HCT116 (cell line): ENCODE measurements at regions not wholly inside any gene's neighbourhood (a gene's known extent, or its start where the extent isn't known, plus 50 kb on each side); places are given as distances from the start of the nearest gene placed in this dataset.

Experiments used
- ATAC-seq: fragments of 200-7000 bp; cut with Tn5 transposase; 2 replicates; pipeline ENCODE4 v1.9.1; 2020; ENCODE audit warnings: mild to moderate bottlenecking, moderate library complexity
- BruUV-seq: library from RNA; stranded (reverse); fragments of 400-500 nt; replicated peaks from 2 replicates; lab custom pipeline; 2021; lab: Mats Ljungman, UMichigan
- CTCF ChIA-PET: fragments of 300-600 bp; sonication (Branson Sonifier 250); formaldehyde crosslinking; loops from one replicate; lab custom pipeline; 2021; ENCODE audit warnings: antibody characterized with exemption; lab: Charles Lee
- POLR2A ChIA-PET: fragments of 300-600, 350-600 bp; sonication (Branson Sonifier 250); formaldehyde crosslinking; loops from one replicate; lab custom pipeline; 2021; ENCODE audit warnings: antibody characterized with exemption; lab: Charles Lee
- RAD21 ChIA-PET, 2 experiments: fragments of 300-600 bp; sonication (Branson Sonifier 250); formaldehyde crosslinking; loops; one replicate each; lab custom pipeline; 2023; ENCODE audit warnings: low total read pairs in 2 of 2; ENCODE audit not compliant: uncharacterized antibody in 2 of 2, unreplicated experiment in 2 of 2, low non-redundant PET in 1 of 2; lab: Charles Lee
- DNase-seq: peaks from one replicate; pipeline ENCODE4 v3.0.0-alpha.2; 2010; ENCODE audit warnings: low read depth, low spot score
- H2AFZ ChIP-seq: fragments of 200-600 bp; shearing (Covaris generic), sonication (generic); 2 replicates; pipeline ENCODE4 v1.6.1; 2017; ENCODE audit warnings: low read depth, mixed run types, mixed read lengths, antibody characterized with exemption, low read length; ENCODE audit not compliant: poor library complexity, severe bottlenecking
- H3K27ac ChIP-seq: 2 replicates; pipeline ENCODE4 v1.5.1; 2012; ENCODE audit warnings: low read depth, low read length
- H3K27me3 ChIP-seq: fragments of 200-600 bp; sonication (generic); 2 replicates; pipeline ENCODE4 v1.6.1; 2016; ENCODE audit warnings: mixed run types, low read length, mixed read lengths; ENCODE audit not compliant: insufficient read depth
- H3K36me3 ChIP-seq, 2 experiments: fragments of 200-500 bp in 1 of 2; fragments of 200-600 bp in 1 of 2; sonication (Bioruptor generic) in 1 of 2; sonication (generic) in 1 of 2; 2 replicates each; pipeline versions ENCODE4 v1.5.1 to v1.6.1; 2014 to 2016; ENCODE audit warnings: low read length in 2 of 2, inconsistent platforms in 1 of 2, mixed read lengths in 1 of 2, mixed run types in 1 of 2; ENCODE audit not compliant: insufficient read depth in 2 of 2, control insufficient read depth in 1 of 2
- H3K4me1 ChIP-seq, 2 experiments: fragments of 200-600 bp in 1 of 2; sonication (generic) in 1 of 2; 2 replicates each; pipeline versions ENCODE4 v1.5.1 to v1.6.1; 2012 to 2017; ENCODE audit warnings: low read length in 2 of 2, inconsistent platforms in 1 of 2, mild to moderate bottlenecking in 1 of 2, mixed read lengths in 1 of 2, mixed run types in 1 of 2, moderate library complexity in 1 of 2; ENCODE audit not compliant: insufficient read depth in 2 of 2, control insufficient read depth in 1 of 2
- H3K4me2 ChIP-seq: fragments of 200-600 bp; sonication (generic); 2 replicates; pipeline ENCODE4 v1.6.1; 2017; ENCODE audit warnings: mixed run types, low read length, mixed read lengths
- H3K4me3 ChIP-seq, 2 experiments: fragments of 200-600 bp in 1 of 2; sonication (generic) in 1 of 2; replicated peaks in 1 of 2; 2 replicates each; pipeline ENCODE4 v1.5.1; 2011 to 2016; ENCODE audit warnings: low read length in 2 of 2, control low read depth in 1 of 2, low read depth in 1 of 2, mild to moderate bottlenecking in 1 of 2, mixed read lengths in 1 of 2, mixed run types in 1 of 2
- H3K79me2 ChIP-seq: fragments of 200-600 bp; sonication (generic); 2 replicates; pipeline ENCODE4 v1.6.1; 2017; ENCODE audit warnings: mild to moderate bottlenecking, mixed run types, low read length, moderate library complexity, mixed read lengths; ENCODE audit not compliant: insufficient read depth
- H3K9ac ChIP-seq: fragments of 200-600 bp; sonication (generic); 2 replicates; pipeline ENCODE4 v1.6.1; 2016; ENCODE audit warnings: low read length, mixed read lengths
- H3K9me2 ChIP-seq: fragments of 200-600 bp; sonication (generic), shearing (Covaris generic); 2 replicates; pipeline ENCODE4 v1.6.1; 2017; ENCODE audit warnings: mixed run types, mild to moderate bottlenecking, moderate library complexity; ENCODE audit not compliant: insufficient read depth
- H3K9me3 ChIP-seq, 2 experiments: fragments of 200-500 bp in 1 of 2; fragments of 200-600 bp in 1 of 2; sonication (Bioruptor generic) in 1 of 2; sonication (generic) in 1 of 2; 2 replicates each; pipeline ENCODE4 v1.6.1; 2014 to 2017; ENCODE audit warnings: low read length in 2 of 2, mixed read lengths in 2 of 2, inconsistent platforms in 1 of 2, low read depth in 1 of 2, mild to moderate bottlenecking in 1 of 2, mixed run types in 1 of 2, moderate library complexity in 1 of 2; ENCODE audit not compliant: control insufficient read depth in 1 of 2, insufficient read depth in 1 of 2
- H4K20me1 ChIP-seq: fragments of 200-600 bp; sonication (generic), shearing (Covaris generic); 2 replicates; pipeline ENCODE4 v1.6.1; 2017; ENCODE audit warnings: mixed run types, mild to moderate bottlenecking, moderate library complexity; ENCODE audit not compliant: insufficient read depth
- CBX3 ChIP-seq: IDR thresholded peaks from 2 replicates; pipeline ENCODE4 v1.6.1; 2012; ENCODE audit warnings: low read depth
- CEBPB ChIP-seq: IDR thresholded peaks from 2 replicates; pipeline ENCODE4 v1.6.1; 2012; ENCODE audit warnings: low read depth
- EGR1 ChIP-seq: IDR thresholded peaks from 2 replicates; pipeline ENCODE4 v1.6.1; 2012; ENCODE audit warnings: low read depth
- EZH2phosphoT487 ChIP-seq: fragments of 200-600 bp; IDR thresholded peaks from 2 replicates; pipeline ENCODE4 v1.6.1; 2018; ENCODE audit warnings: antibody characterized with exemption, borderline replicate concordance
- FOSL1 ChIP-seq: IDR thresholded peaks from 2 replicates; pipeline ENCODE4 v1.6.1; 2012; ENCODE audit warnings: low read depth
- RAD21 ChIP-seq: IDR thresholded peaks from 2 replicates; pipeline ENCODE4 v1.6.1; 2012; ENCODE audit warnings: low read depth, mild to moderate bottlenecking
- REST ChIP-seq: IDR thresholded peaks from 2 replicates; pipeline ENCODE4 v1.6.1; 2012; ENCODE audit warnings: low read depth
- TCF7L2 ChIP-seq: IDR thresholded peaks from 2 replicates; pipeline ENCODE4 v1.7.0; 2011; ENCODE audit warnings: borderline replicate concordance, inconsistent platforms; ENCODE audit not compliant: insufficient read depth, insufficient read length; ENCODE audit errors: extremely low read depth
- ZBTB33 ChIP-seq: IDR thresholded peaks from 2 replicates; pipeline ENCODE4 v1.6.1; 2011; ENCODE audit warnings: mild to moderate bottlenecking, low read length, moderate library complexity; ENCODE audit not compliant: insufficient replicate concordance; ENCODE audit errors: extremely low read depth
- intact Hi-C: fragments of 100-400 bp; cut with micrococcal nuclease; formaldehyde crosslinking; loops from 2 replicates; pipeline ENCODE4 v1.10.0; 2022

- BruUV-seq, result no TSS peak
- Histone ChIP-seq H3K36me3 (no peaks in the 10 kb centered on the region), H3K4me2 (no peak overlapping the region), H4K20me1 (no peaks in the 10 kb centered on the region), H3K27ac (no peak overlapping the region), H3K4me3 (no peak overlapping the region), H3K4me1 (no peaks in the 10 kb centered on the region), H3K9me3 (no peaks in the 10 kb centered on the region), H2AFZ (no peak overlapping the region), H3K27me3 (peaks cover 13% of the 10 kb centered on the region; the same call in 1 of the 2 replicates), H3K9ac (no peak overlapping the region), H3K79me2 (no peaks in the 10 kb centered on the region), H3K9me2 (no peaks in the 10 kb centered on the region)
- TF ChIP-seq EGR1 (no peak), RAD21 (no peak)
- ChIA-PET RAD21 (no interaction called here), CTCF (no interaction called here), POLR2A (no interaction called here)
- intact Hi-C loops, result no loop called here
- DNase-seq (no peak), ATAC-seq (no peak)
Measured at GRCh38 chr5:133704411-133704810, 92.1 kb upstream of the FSTL4 start.

- Histone ChIP-seq H3K27ac (no peak overlapping the region), H3K4me1 (no peaks in the 10 kb centered on the region), H3K36me3 (no peaks in the 10 kb centered on the region), H2AFZ (no peak overlapping the region), H3K4me2 (no peak overlapping the region), H4K20me1 (no peaks in the 10 kb centered on the region), H3K9me2 (no peaks in the 10 kb centered on the region), H3K9me3 (no peaks in the 10 kb centered on the region), H3K4me3 (no peak overlapping the region), H3K9ac (no peak overlapping the region), H3K79me2 (no peaks in the 10 kb centered on the region), H3K27me3 (peaks cover 8% of the 10 kb centered on the region; the same call in 1 of the 2 replicates)
- ChIA-PET POLR2A (no interaction called here), CTCF (no interaction called here), RAD21 (no interaction called here)
- BruUV-seq, result no TSS peak
- no peak for DNase-seq
- intact Hi-C loops, result no loop called here
- TF ChIP-seq REST (no peak), CBX3 (no peak), CEBPB (no peak), TCF7L2 (no peak), ZBTB33 (no peak), EZH2phosphoT487 (no peak), FOSL1 (no peak)
- ATAC-seq, result no peak
Measured at GRCh38 chr5:133703935-133704334, 91.6 kb upstream of the FSTL4 start.
